Naive thymus-derived CD4-positive, alpha-beta T cell (primary cell): ENCODE measurements at regions not wholly inside any gene's neighbourhood (a gene's known extent, or its start where the extent isn't known, plus 50 kb on each side); places are given as distances from the start of the nearest gene placed in this dataset.

Experiments used
- ATAC-seq: fragments of 150-1000 bp; cut with Tn5 transposase; 2 replicates; pipeline ENCODE4 v1.10.0; 2021; ENCODE audit warnings: mild to moderate bottlenecking, moderate library complexity
- CTCF ChIA-PET: fragments of 350-600 bp; sonication (Branson Sonifier 250); formaldehyde crosslinking; loops from one replicate; lab custom pipeline; 2021; ENCODE audit warnings: antibody characterized with exemption; lab: Charles Lee
- POLR2A ChIA-PET: fragments of 350-600 bp; sonication (Branson Sonifier 250); formaldehyde crosslinking; loops from one replicate; lab custom pipeline; 2021; ENCODE audit warnings: antibody characterized with exemption, inconsistent platforms; lab: Charles Lee
- DNase-seq, 9 donors: peaks; one replicate each; pipeline versions ENCODE4 v3.0.0 to v3.0.0-alpha.2; 2020 to 2022; ENCODE audit warnings: mixed read lengths in 1 of 9
- H3K27ac ChIP-seq: one replicate; pipeline ENCODE4 v1.7.0; 2013; ENCODE audit warnings: mild to moderate bottlenecking, low read depth, low read length, moderate library complexity
- H3K27me3 ChIP-seq, 2 donors: one replicate each; pipeline ENCODE4 v1.7.0; 2013; ENCODE audit warnings: low read length in 2 of 2, mild to moderate bottlenecking in 2 of 2, moderate library complexity in 2 of 2; ENCODE audit not compliant: control insufficient read depth in 2 of 2, insufficient read depth in 2 of 2
- H3K36me3 ChIP-seq, 3 experiments: 1 replicate in 2 of 3; 2 replicates in 1 of 3; pipeline ENCODE4 v1.7.0; 2013; ENCODE audit warnings: low read length in 3 of 3, mild to moderate bottlenecking in 3 of 3, moderate library complexity in 1 of 3; ENCODE audit not compliant: insufficient read depth in 3 of 3, control insufficient read depth in 2 of 3
- H3K4me1 ChIP-seq, 2 donors: one replicate each; pipeline ENCODE4 v1.7.0; 2013; ENCODE audit warnings: low read length in 2 of 2, mild to moderate bottlenecking in 2 of 2, moderate library complexity in 1 of 2; ENCODE audit not compliant: control insufficient read depth in 2 of 2, insufficient read depth in 2 of 2
- H3K4me3 ChIP-seq: 2 replicates; pipeline ENCODE4 v1.7.0; 2013; ENCODE audit warnings: mild to moderate bottlenecking, low read length
- H3K9me3 ChIP-seq, 3 experiments: 1 replicate in 2 of 3; 2 replicates in 1 of 3; pipeline ENCODE4 v1.7.0; 2013; ENCODE audit warnings: low read length in 3 of 3; ENCODE audit not compliant: control insufficient read depth in 2 of 3
- H3K27ac Mint-ChIP-seq, 9 donors: one replicate each; pipeline ENCODE4 v1.8.0; 2020 to 2022; ENCODE audit warnings: mixed read lengths in 9 of 9, mild to moderate bottlenecking in 8 of 9, moderate library complexity in 5 of 9, inconsistent platforms in 2 of 9
- H3K27me3 Mint-ChIP-seq, 5 donors: one replicate each; pipeline ENCODE4 v1.8.0; 2021 to 2022; ENCODE audit warnings: mixed read lengths in 5 of 5, mild to moderate bottlenecking in 1 of 5
- H3K36me3 Mint-ChIP-seq, 5 donors: one replicate each; pipeline ENCODE4 v1.8.0; 2020 to 2022; ENCODE audit warnings: mixed read lengths in 5 of 5, mild to moderate bottlenecking in 3 of 5, inconsistent platforms in 1 of 5
- H3K4me1 Mint-ChIP-seq, 7 donors: one replicate each; pipeline ENCODE4 v1.8.0; 2020 to 2022; ENCODE audit warnings: mixed read lengths in 7 of 7, mild to moderate bottlenecking in 3 of 7, inconsistent platforms in 1 of 7
- H3K4me3 Mint-ChIP-seq, 10 donors: one replicate each; pipeline ENCODE4 v1.8.0; 2020 to 2022; ENCODE audit warnings: mild to moderate bottlenecking in 10 of 10, mixed read lengths in 10 of 10, moderate library complexity in 6 of 10, inconsistent platforms in 2 of 10
- H3K9me3 Mint-ChIP-seq, 11 donors: one replicate each; pipeline ENCODE4 v1.8.0; 2020 to 2022; ENCODE audit warnings: mixed read lengths in 11 of 11, mild to moderate bottlenecking in 4 of 11, inconsistent platforms in 1 of 11, moderate library complexity in 1 of 11
- intact Hi-C, 2 donors: fragments of 100-400 bp; cut with micrococcal nuclease; formaldehyde crosslinking; loops; one replicate each; pipeline ENCODE4 v1.15.1; 2023

GRCh38 chr1:113269168-113269963, 120.9 kb upstream of the MAGI3 start:
- no peaks in the 10 kb centered on the region for H3K36me3 Mint-ChIP-seq
- intact Hi-C loops: no loop called here
- DNase-seq: no peak
- no peak for ATAC-seq
- Histone ChIP-seq H3K4me1 (no peaks in the 10 kb centered on the region), H3K27me3 (no peaks in the 10 kb centered on the region), H3K27ac (no peak overlapping the region), H3K4me3 (no peak overlapping the region), H3K9me3 (no peaks in the 10 kb centered on the region), H3K36me3 (no peaks in the 10 kb centered on the region)
- no peaks in the 10 kb centered on the region for H3K9me3 Mint-ChIP-seq
- POLR2A ChIA-PET: no interaction called here
- CTCF ChIA-PET: no interaction called here
- no peak overlapping the region for H3K4me3 Mint-ChIP-seq
- H3K27ac Mint-ChIP-seq: no peak overlapping the region
- H3K27me3 Mint-ChIP-seq: peaks cover 0 to 16% (median 2%) of the 10 kb centered on the region in 5 donors
- H3K4me1 Mint-ChIP-seq: no peaks in the 10 kb centered on the region

GRCh38 chr1:113271039-113271438, 119.3 kb upstream of the MAGI3 start:
- H3K4me3 ChIP-seq: no peak overlapping the region
- no peaks in the 10 kb centered on the region for H3K4me1 Mint-ChIP-seq
- H3K4me1 ChIP-seq: no peaks in the 10 kb centered on the region
- no peaks in the 10 kb centered on the region for H3K9me3 ChIP-seq
- no peaks in the 10 kb centered on the region for H3K9me3 Mint-ChIP-seq
- ATAC-seq (no peak), DNase-seq (no peak)
- CTCF ChIA-PET: interaction anchor here (0.6 kb wide), 1 partner anchor 41 kb away, joined by 4 read pairs; no protein-coding TSS in a partner anchor
- H3K36me3 Mint-ChIP-seq: peaks cover 0 to 3% (median 0%) of the 10 kb centered on the region in 5 donors
- H3K36me3 ChIP-seq: no peaks in the 10 kb centered on the region
- H3K27me3 ChIP-seq: no peaks in the 10 kb centered on the region
- POLR2A ChIA-PET: no interaction called here
- H3K27me3 Mint-ChIP-seq: peaks cover 6 to 19% (median 10%) of the 10 kb centered on the region in 5 donors
- no peak overlapping the region for H3K27ac Mint-ChIP-seq
- intact Hi-C loops: no loop called here
- no peak overlapping the region for H3K27ac ChIP-seq
- no peak overlapping the region for H3K4me3 Mint-ChIP-seq

GRCh38 chr1:113275083-113275482, 115.2 kb upstream of the MAGI3 start:
- Histone ChIP-seq H3K27ac (no peak overlapping the region), H3K36me3 (no peaks in the 10 kb centered on the region), H3K4me3 (no peak overlapping the region), H3K27me3 (peaks cover 0 to 12% of the 10 kb centered on the region in 2 donors), H3K9me3 (no peaks in the 10 kb centered on the region), H3K4me1 (no peaks in the 10 kb centered on the region)
- ATAC-seq: no peak
- no peaks in the 10 kb centered on the region for H3K4me1 Mint-ChIP-seq
- no peak for DNase-seq
- intact Hi-C loops: no loop called here
- no peak overlapping the region for H3K4me3 Mint-ChIP-seq
- ChIA-PET POLR2A (no interaction called here), CTCF (no interaction called here)
- no peak overlapping the region for H3K27ac Mint-ChIP-seq
- peaks cover 11 to 39% (median 31%) of the 10 kb centered on the region in 5 donors for H3K27me3 Mint-ChIP-seq
- no peaks in the 10 kb centered on the region for H3K9me3 Mint-ChIP-seq
- peaks cover 0 to 3% (median 0%) of the 10 kb centered on the region in 5 donors for H3K36me3 Mint-ChIP-seq

- Mint-ChIP-seq H3K9me3 (no peaks in the 10 kb centered on the region), H3K27me3 (peaks cover 17 to 42% (median 34%) of the 10 kb centered on the region in 5 donors), H3K4me3 (no peak overlapping the region), H3K4me1 (no peaks in the 10 kb centered on the region), H3K36me3 (peaks cover 0 to 3% (median 0%) of the 10 kb centered on the region in 5 donors), H3K27ac (no peak overlapping the region)
- ChIA-PET CTCF (no interaction called here), POLR2A (no interaction called here)
- Histone ChIP-seq H3K9me3 (no peaks in the 10 kb centered on the region), H3K27ac (no peak overlapping the region), H3K27me3 (peaks cover 0 to 12% of the 10 kb centered on the region in 2 donors), H3K4me1 (no peaks in the 10 kb centered on the region), H3K36me3 (no peaks in the 10 kb centered on the region), H3K4me3 (no peak overlapping the region)
- DNase-seq (no peak), ATAC-seq (no peak)
- intact Hi-C loops: no loop called here
Observed at GRCh38 chr1:113275691-113276090, 114.6 kb upstream of the MAGI3 start.

GRCh38 chr1:113276507-113276906, 113.8 kb upstream of the MAGI3 start:
- Histone ChIP-seq H3K27me3 (peaks cover 0 to 12% of the 10 kb centered on the region in 2 donors), H3K36me3 (no peaks in the 10 kb centered on the region), H3K9me3 (no peaks in the 10 kb centered on the region), H3K27ac (no peak overlapping the region), H3K4me1 (no peaks in the 10 kb centered on the region), H3K4me3 (no peak overlapping the region)
- H3K9me3 Mint-ChIP-seq: no peaks in the 10 kb centered on the region
- ChIA-PET CTCF (no interaction called here), POLR2A (no interaction called here)
- peaks cover 0 to 3% (median 0%) of the 10 kb centered on the region in 5 donors for H3K36me3 Mint-ChIP-seq
- intact Hi-C loops: no loop called here
- H3K27ac Mint-ChIP-seq: no peak overlapping the region
- H3K4me3 Mint-ChIP-seq: no peak overlapping the region
- no peaks in the 10 kb centered on the region for H3K4me1 Mint-ChIP-seq
- no peak for DNase-seq
- H3K27me3 Mint-ChIP-seq: peaks cover 23 to 42% (median 40%) of the 10 kb centered on the region in 5 donors
- ATAC-seq: no peak

GRCh38 chr1:113278371-113278770, 111.9 kb upstream of the MAGI3 start:
- H3K27ac Mint-ChIP-seq: no peak overlapping the region
- H3K36me3 Mint-ChIP-seq: peaks cover 0 to 3% (median 0%) of the 10 kb centered on the region in 5 donors
- H3K4me3 ChIP-seq: no peak overlapping the region
- no peaks in the 10 kb centered on the region for H3K4me1 Mint-ChIP-seq
- no peaks in the 10 kb centered on the region for H3K4me1 ChIP-seq
- no peak overlapping the region for H3K27ac ChIP-seq
- H3K9me3 ChIP-seq: no peaks in the 10 kb centered on the region
- DNase-seq: no peak
- POLR2A ChIA-PET: no interaction called here
- peaks cover 0 to 15% of the 10 kb centered on the region in 2 donors for H3K27me3 ChIP-seq
- intact Hi-C loops: no loop called here
- CTCF ChIA-PET: no interaction called here
- ATAC-seq: no peak
- peaks cover 22 to 40% (median 32%) of the 10 kb centered on the region in 5 donors for H3K27me3 Mint-ChIP-seq
- no peaks in the 10 kb centered on the region for H3K9me3 Mint-ChIP-seq
- H3K4me3 Mint-ChIP-seq: no peak overlapping the region
- H3K36me3 ChIP-seq: no peaks in the 10 kb centered on the region

- Histone ChIP-seq H3K27ac (no peak overlapping the region), H3K27me3 (peaks cover 0 to 15% of the 10 kb centered on the region in 2 donors), H3K4me1 (no peaks in the 10 kb centered on the region), H3K9me3 (no peaks in the 10 kb centered on the region), H3K36me3 (no peaks in the 10 kb centered on the region), H3K4me3 (no peak overlapping the region)
- DNase-seq (no peak), ATAC-seq (no peak)
- Mint-ChIP-seq H3K27ac (no peak overlapping the region), H3K27me3 (peaks cover 22 to 40% (median 34%) of the 10 kb centered on the region in 5 donors), H3K9me3 (no peaks in the 10 kb centered on the region), H3K4me3 (no peak overlapping the region), H3K4me1 (no peaks in the 10 kb centered on the region), H3K36me3 (peaks cover 0 to 3% (median 0%) of the 10 kb centered on the region in 5 donors)
- ChIA-PET POLR2A (no interaction called here), CTCF (no interaction called here)
- intact Hi-C loops: no loop called here
Observed at GRCh38 chr1:113278777-113279176, 111.5 kb upstream of the MAGI3 start.
